Activated CD8-positive, alpha-beta T cell treated with anti-CD3 and anti-CD28 coated beads, Interleukin-2, amount 10 ng/mL, durations not matched to agents 7 days and 5 days (primary cell): ENCODE measurements at regions not wholly inside any gene's neighbourhood (a gene's known extent, or its start where the extent isn't known, plus 50 kb on each side); places are given as distances from the start of the nearest gene placed in this dataset.

Experiments used
- ATAC-seq: fragments of 150-1000 bp; cut with Tn5 transposase; one replicate; pipeline ENCODE4 v1.10.0; 2021; ENCODE audit warnings: moderate library complexity
- CTCF ChIA-PET: fragments of 350-600 bp; sonication (Branson Sonifier 250); formaldehyde crosslinking; loops from one replicate; lab custom pipeline; 2021; ENCODE audit warnings: antibody characterized with exemption; lab: Charles Lee
- POLR2A ChIA-PET: fragments of 350-600 bp; sonication (Branson Sonifier 250); formaldehyde crosslinking; loops from one replicate; lab custom pipeline; 2021; ENCODE audit warnings: antibody characterized with exemption; lab: Charles Lee
- DNase-seq: peaks from one replicate; pipeline ENCODE4 v3.0.0-alpha.2; 2020
- H3K27ac Mint-ChIP-seq: one replicate; pipeline ENCODE4 v1.8.0; 2021; ENCODE audit warnings: mild to moderate bottlenecking, mixed read lengths
- H3K27me3 Mint-ChIP-seq: one replicate; pipeline ENCODE4 v1.8.0; 2021; ENCODE audit warnings: low read depth, mixed read lengths
- H3K36me3 Mint-ChIP-seq: one replicate; pipeline ENCODE4 v1.8.0; 2021; ENCODE audit warnings: low read depth, mixed read lengths
- H3K4me1 Mint-ChIP-seq: one replicate; pipeline ENCODE4 v1.8.0; 2021; ENCODE audit warnings: low read depth, mixed read lengths
- H3K4me3 Mint-ChIP-seq: one replicate; pipeline ENCODE4 v1.8.0; 2021; ENCODE audit warnings: mild to moderate bottlenecking, mixed read lengths
- H3K9me3 Mint-ChIP-seq: one replicate; pipeline ENCODE4 v1.8.0; 2022; ENCODE audit warnings: mixed read lengths; ENCODE audit not compliant: insufficient read depth

GRCh38 chr1:214847071-214847810, 235.3 kb upstream of the KCNK2 start:
- CTCF ChIA-PET: no interaction called here
- H3K4me1 Mint-ChIP-seq: no peaks in the 10 kb centered on the region
- no peak for ATAC-seq
- POLR2A ChIA-PET: no interaction called here
- no peaks in the 10 kb centered on the region for H3K9me3 Mint-ChIP-seq
- H3K4me3 Mint-ChIP-seq: no peak overlapping the region
- no peak overlapping the region for H3K27ac Mint-ChIP-seq
- H3K36me3 Mint-ChIP-seq: no peaks in the 10 kb centered on the region
- no peak for DNase-seq
- H3K27me3 Mint-ChIP-seq: no peaks in the 10 kb centered on the region

DNA sequence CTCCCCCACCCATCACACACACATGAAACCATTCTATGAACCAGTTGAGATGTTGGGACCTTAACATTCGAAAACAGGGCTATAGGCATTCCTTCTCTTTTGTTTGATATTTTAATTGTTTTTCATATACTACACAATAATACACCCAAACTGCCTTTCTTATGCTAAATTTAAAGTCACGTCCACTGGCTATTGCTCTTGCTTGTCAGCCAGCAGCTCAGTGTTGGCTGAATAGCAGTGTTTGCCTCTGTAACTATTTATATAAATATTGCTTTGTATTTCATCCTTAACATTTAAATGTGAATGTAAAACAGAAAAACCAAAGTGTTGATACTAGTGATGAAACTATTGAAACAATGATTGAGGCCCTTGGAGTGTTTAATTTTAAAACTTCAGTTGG, 234.4 kb upstream of the KCNK2 start:
- ATAC-seq: no peak
- no peak overlapping the region for H3K27ac Mint-ChIP-seq
- no peaks in the 10 kb centered on the region for H3K4me1 Mint-ChIP-seq
- no peak for DNase-seq
- H3K9me3 Mint-ChIP-seq: no peaks in the 10 kb centered on the region
- CTCF ChIA-PET: no interaction called here
- no peak overlapping the region for H3K4me3 Mint-ChIP-seq
- H3K36me3 Mint-ChIP-seq: no peaks in the 10 kb centered on the region
- H3K27me3 Mint-ChIP-seq: no peaks in the 10 kb centered on the region
- POLR2A ChIA-PET: no interaction called here

DNA sequence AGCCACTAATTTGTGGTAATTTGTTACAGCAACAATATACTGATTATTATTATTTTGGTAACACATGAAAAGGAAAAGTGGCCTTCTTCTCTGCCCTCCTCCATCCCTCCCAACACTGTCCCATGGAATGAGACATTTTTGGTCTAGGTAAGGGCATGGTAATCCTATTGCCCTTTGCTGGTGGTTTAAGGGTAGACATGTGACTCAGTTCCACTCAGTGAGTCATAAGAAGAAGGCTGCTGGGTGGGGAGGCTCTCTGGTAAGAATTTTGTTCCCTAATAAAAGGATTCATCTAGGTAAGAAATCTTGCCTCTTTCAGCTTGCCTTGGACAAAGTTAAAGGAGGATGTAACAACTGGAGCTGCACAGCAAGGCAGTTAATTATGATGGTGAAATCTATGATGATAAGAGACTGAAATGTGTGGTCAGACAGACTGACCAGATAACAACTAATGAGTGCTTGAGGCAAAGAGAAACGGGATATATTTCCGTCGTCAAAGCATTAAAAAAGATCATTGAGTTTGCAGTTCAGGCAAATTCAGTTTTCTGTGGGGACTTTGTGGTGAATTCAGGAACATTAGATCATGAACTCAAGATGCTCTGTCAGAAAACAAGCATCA, 232.0 kb upstream of the KCNK2 start:
- Mint-ChIP-seq H3K27me3 (no peaks in the 10 kb centered on the region), H3K27ac (no peak overlapping the region), H3K36me3 (no peaks in the 10 kb centered on the region), H3K4me1 (no peaks in the 10 kb centered on the region), H3K9me3 (no peaks in the 10 kb centered on the region), H3K4me3 (no peak overlapping the region)
- DNase-seq (no peak), ATAC-seq (no peak)
- ChIA-PET POLR2A (no interaction called here), CTCF (no interaction called here)

DNA sequence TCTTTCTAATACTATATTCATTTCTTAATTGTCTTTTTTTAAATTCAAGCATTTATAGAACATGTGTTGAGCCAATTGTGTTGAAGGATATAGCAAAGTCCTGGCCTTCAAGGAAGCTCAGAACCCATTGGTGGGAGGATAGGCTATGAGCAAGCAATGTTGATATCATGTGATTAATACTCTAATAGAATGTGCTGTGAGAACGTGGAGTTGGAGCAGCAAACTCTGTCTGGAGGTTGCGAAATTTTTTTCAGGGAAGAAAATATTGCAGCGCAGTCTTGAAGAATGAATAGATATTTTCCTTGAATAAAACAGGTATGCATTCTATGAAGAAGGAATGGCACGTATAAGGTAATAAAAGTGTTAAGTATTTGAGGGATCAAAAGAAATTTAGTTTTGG, 229.2 kb upstream of the KCNK2 start:
- ATAC-seq (no peak), DNase-seq (no peak)
- H3K27me3 Mint-ChIP-seq: no peaks in the 10 kb centered on the region
- no peaks in the 10 kb centered on the region for H3K36me3 Mint-ChIP-seq
- no peak overlapping the region for H3K4me3 Mint-ChIP-seq
- H3K9me3 Mint-ChIP-seq: no peaks in the 10 kb centered on the region
- POLR2A ChIA-PET: interaction anchor here (0.6 kb wide), 1 partner anchor 1680 kb away, joined by 3 read pairs; no protein-coding TSS in a partner anchor
- CTCF ChIA-PET: no interaction called here
- H3K27ac Mint-ChIP-seq: no peak overlapping the region
- H3K4me1 Mint-ChIP-seq: no peaks in the 10 kb centered on the region

GRCh38 chr1:214854126-214854875, 228.2 kb upstream of the KCNK2 start:
- ATAC-seq: no peak
- Mint-ChIP-seq H3K4me3 (no peak overlapping the region), H3K4me1 (no peaks in the 10 kb centered on the region), H3K36me3 (no peaks in the 10 kb centered on the region), H3K27me3 (no peaks in the 10 kb centered on the region), H3K27ac (no peak overlapping the region), H3K9me3 (no peaks in the 10 kb centered on the region)
- CTCF ChIA-PET: no interaction called here
- no peak for DNase-seq
- POLR2A ChIA-PET: interaction anchor here (0.6 kb wide), 1 partner anchor 1679 kb away, joined by 3 read pairs; no protein-coding TSS in a partner anchor

GRCh38 chr1:214856843-214857242, 225.7 kb upstream of the KCNK2 start:
- no peak for ATAC-seq
- no peak overlapping the region for H3K27ac Mint-ChIP-seq
- ChIA-PET CTCF (no interaction called here), POLR2A (no interaction called here)
- no peak for DNase-seq
- H3K36me3 Mint-ChIP-seq: no peaks in the 10 kb centered on the region
- H3K4me3 Mint-ChIP-seq: no peak overlapping the region
- H3K9me3 Mint-ChIP-seq: no peaks in the 10 kb centered on the region
- no peaks in the 10 kb centered on the region for H3K4me1 Mint-ChIP-seq
- no peaks in the 10 kb centered on the region for H3K27me3 Mint-ChIP-seq

DNA sequence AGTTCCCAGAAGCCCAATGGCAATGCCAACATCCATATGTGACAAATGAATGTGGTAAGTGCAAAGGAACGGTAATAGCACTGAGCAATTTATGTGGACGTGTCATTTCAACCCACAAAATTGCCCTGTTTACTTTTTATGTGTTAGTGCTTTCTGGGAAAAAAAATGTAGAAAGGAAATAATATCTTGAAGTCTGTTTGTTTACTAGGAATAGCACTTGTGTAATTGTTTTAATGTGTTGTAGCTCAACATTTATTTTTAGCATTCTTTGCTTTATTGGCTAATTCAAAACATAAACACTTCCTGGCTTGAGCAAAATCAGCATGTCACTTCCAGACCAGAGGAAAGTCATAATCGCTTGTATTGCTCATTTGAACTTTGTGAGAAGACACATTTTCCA, 224.8 kb upstream of the KCNK2 start:
- Mint-ChIP-seq H3K27ac (no peak overlapping the region), H3K4me1 (no peaks in the 10 kb centered on the region), H3K4me3 (no peak overlapping the region), H3K9me3 (no peaks in the 10 kb centered on the region), H3K36me3 (no peaks in the 10 kb centered on the region), H3K27me3 (no peaks in the 10 kb centered on the region)
- CTCF ChIA-PET: no interaction called here
- no peak for ATAC-seq
- POLR2A ChIA-PET: no interaction called here
- DNase-seq: no peak

- DNase-seq: no peak
Observed at GRCh38 chr1:214859647-214860046, 222.9 kb upstream of the KCNK2 start.

GRCh38 chr1:214861615-214862014, 220.9 kb upstream of the KCNK2 start:
- no peak overlapping the region for H3K4me3 Mint-ChIP-seq

More at GRCh38 chr1:214859647-214860046, 222.9 kb upstream of the KCNK2 start:
- POLR2A ChIA-PET: no interaction called here
- H3K36me3 Mint-ChIP-seq: no peaks in the 10 kb centered on the region
- no peaks in the 10 kb centered on the region for H3K27me3 Mint-ChIP-seq
- H3K27ac Mint-ChIP-seq: no peak overlapping the region
- CTCF ChIA-PET: no interaction called here
- H3K4me1 Mint-ChIP-seq: no peaks in the 10 kb centered on the region
- ATAC-seq: no peak
- H3K9me3 Mint-ChIP-seq: no peaks in the 10 kb centered on the region
- no peak overlapping the region for H3K4me3 Mint-ChIP-seq

GRCh38 chr1:214862421-214862820, 220.1 kb upstream of the KCNK2 start:
- no peaks in the 10 kb centered on the region for H3K9me3 Mint-ChIP-seq
- CTCF ChIA-PET: no interaction called here
- POLR2A ChIA-PET: no interaction called here

More at GRCh38 chr1:214861615-214862014, 220.9 kb upstream of the KCNK2 start:
- ChIA-PET CTCF (no interaction called here), POLR2A (no interaction called here)
- no peaks in the 10 kb centered on the region for H3K9me3 Mint-ChIP-seq
- ATAC-seq: no peak
- no peak overlapping the region for H3K27ac Mint-ChIP-seq
- no peaks in the 10 kb centered on the region for H3K4me1 Mint-ChIP-seq
- no peaks in the 10 kb centered on the region for H3K27me3 Mint-ChIP-seq
- no peak for DNase-seq
- H3K36me3 Mint-ChIP-seq: no peaks in the 10 kb centered on the region

GRCh38 chr1:214864896-214865688, 217.4 kb upstream of the KCNK2 start:
- H3K27ac Mint-ChIP-seq: no peak overlapping the region
- no peak for DNase-seq
- no peaks in the 10 kb centered on the region for H3K36me3 Mint-ChIP-seq
- POLR2A ChIA-PET: no interaction called here
- H3K27me3 Mint-ChIP-seq: no peaks in the 10 kb centered on the region
- no peaks in the 10 kb centered on the region for H3K9me3 Mint-ChIP-seq
- H3K4me1 Mint-ChIP-seq: no peaks in the 10 kb centered on the region
- CTCF ChIA-PET: no interaction called here
- no peak for ATAC-seq
- no peak overlapping the region for H3K4me3 Mint-ChIP-seq

More at GRCh38 chr1:214862421-214862820, 220.1 kb upstream of the KCNK2 start:
- ATAC-seq: no peak
- Mint-ChIP-seq H3K4me3 (no peak overlapping the region), H3K27ac (no peak overlapping the region), H3K27me3 (no peaks in the 10 kb centered on the region), H3K36me3 (no peaks in the 10 kb centered on the region), H3K4me1 (no peaks in the 10 kb centered on the region)
- DNase-seq: no peak
